HG02884 (cell line): ENCODE measurements at regions not wholly inside any gene's neighbourhood (a gene's known extent, or its start where the extent isn't known, plus 50 kb on each side); places are given as distances from the start of the nearest gene placed in this dataset.

Experiments used
- ATAC-seq: cut with Tn5 transposase; IDR thresholded peaks from one replicate; pipeline ENCODE4 v1.9.1; 2021; ENCODE audit warnings: mild to moderate bottlenecking, moderate library complexity; ENCODE audit not compliant: unreplicated experiment

GRCh38 chr1:23615852-23616251 lies 56.6 kb upstream of the ID3 start:
- ATAC-seq, result no peak

GRCh38 chr1:23615423-23615822 lies 56.1 kb upstream of the ID3 start:
- ATAC-seq, result no peak

- no peak for ATAC-seq
These were observed 54.8 kb upstream of the ID3 start for GRCh38 chr1:23614032-23614660.

GRCh38 chr1:23613191-23614031 lies 54.1 kb upstream of the ID3 start:
- ATAC-seq, result no peak

- ATAC-seq, result no peak
These were observed 52.5 kb upstream of the ID3 start for GRCh38 chr1:23611601-23612327.

GRCh38 chr1:23610677-23611076 lies 51.4 kb upstream of the ID3 start:
- no peak for ATAC-seq

- no peak for ATAC-seq
These were observed 50.7 kb upstream of the ID3 start for GRCh38 chr1:23609971-23610370.
